Medulla oblongata (tissue), 1 donor: ENCODE measurements at regions not wholly inside any gene's neighbourhood (a gene's known extent, or its start where the extent isn't known, plus 50 kb on each side); places are given as distances from the start of the nearest gene placed in this dataset.
"Not testable (repeated sequence)": the region's sequence is repeated elsewhere in the genome, so short reads cannot be mapped to it uniquely, and the experiment has no call there.

Experiments used
- DNase-seq: peaks from one replicate; pipeline ENCODE4 v3.0.0-alpha.2; 2015; ENCODE audit errors: extremely low spot score

GRCh38 chr14:22300646-22301045 is 288.4 kb downstream of the DAD1 start:
- DNase-seq, result no peak

GRCh38 chr14:22297376-22297775 is 291.6 kb downstream of the DAD1 start:
- DNase-seq, result no peak

- no peak for DNase-seq
Measured at GRCh38 chr14:22296722-22297121, 292.3 kb downstream of the DAD1 start.

- no peak for DNase-seq
Measured at GRCh38 chr14:22296088-22296487, 292.9 kb downstream of the DAD1 start.

- no peak for DNase-seq
Measured at GRCh38 chr14:22291406-22291805, 297.6 kb downstream of the DAD1 start.

- no peak for DNase-seq
Measured at GRCh38 chr14:22289570-22289969, 299.5 kb downstream of the DAD1 start.

- DNase-seq, result no peak
Measured at GRCh38 chr14:22285991-22286390, 303.0 kb downstream of the DAD1 start.

- DNase-seq, result no peak
Measured at GRCh38 chr14:22282949-22283348, 306.1 kb downstream of the DAD1 start.

- no peak for DNase-seq
Measured at GRCh38 chr14:22282417-22282816, 306.6 kb downstream of the DAD1 start.

GRCh38 chr14:22281447-22281874 is 307.6 kb downstream of the DAD1 start:
- DNase-seq, result not testable (repeated sequence)

- no peak for DNase-seq
Measured at GRCh38 chr14:22280497-22281316, 308.3 kb downstream of the DAD1 start.

- peak; percentile 22 for DNase-seq
Measured at GRCh38 chr14:22276913-22277816, 311.9 kb downstream of the DAD1 start.

- DNase-seq, result no peak
Measured at GRCh38 chr14:22271838-22272799, 316.9 kb downstream of the DAD1 start.

GRCh38 chr14:22268875-22269274 is 320.1 kb downstream of the DAD1 start:
- DNase-seq, result no peak

- no peak for DNase-seq
Measured at GRCh38 chr14:22266683-22267082, 322.3 kb downstream of the DAD1 start.

- no peak for DNase-seq
Measured at GRCh38 chr14:22266142-22266442, 322.9 kb downstream of the DAD1 start.

- peak; percentile 9 for DNase-seq
Measured at GRCh38 chr14:22265319-22266141, 323.5 kb downstream of the DAD1 start.

GRCh38 chr14:22264759-22265158 is 324.3 kb downstream of the DAD1 start:
- no peak for DNase-seq

GRCh38 chr14:22263961-22264360 is 325.1 kb downstream of the DAD1 start:
- no peak for DNase-seq

- DNase-seq, result no peak
Measured at GRCh38 chr14:22262881-22263280, 326.1 kb downstream of the DAD1 start.
